ENCODE measurements at regions not wholly inside any gene's neighbourhood (a gene's known extent, or its start where the extent isn't known, plus 50 kb on each side); places are given as distances from the start of the nearest gene placed in this dataset.

- in situ Hi-C loops (cut with HindIII; ENCODE audit: low sequenced_read_pairs) = no loop called here
Measured at GRCh38 chr19:5218963-5219530, 121.6 kb downstream of the PTPRS start.

GRCh38 chr19:5218255-5218855 lies 122.3 kb downstream of the PTPRS start:
- in situ Hi-C loops (cut with HindIII; ENCODE audit: low sequenced_read_pairs) = no loop called here

GRCh38 chr19:5217171-5217570 lies 123.4 kb downstream of the PTPRS start:
- in situ Hi-C loops (cut with HindIII; ENCODE audit: low sequenced_read_pairs) = no loop called here

GRCh38 chr19:5216141-5216847 lies 124.3 kb downstream of the PTPRS start:
- in situ Hi-C loops (cut with HindIII; ENCODE audit: low sequenced_read_pairs) = no loop called here

GRCh38 chr19:5215431-5215830 lies 125.2 kb downstream of the PTPRS start:
- in situ Hi-C loops (cut with HindIII; ENCODE audit: low sequenced_read_pairs) = no loop called here

GRCh38 chr19:5214902-5215301 lies 125.7 kb downstream of the PTPRS start:
- in situ Hi-C loops (cut with HindIII; ENCODE audit: low sequenced_read_pairs) = no loop called here

- in situ Hi-C loops (cut with HindIII; ENCODE audit: low sequenced_read_pairs) = no loop called here
Measured at GRCh38 chr19:5214371-5214770, 126.2 kb downstream of the PTPRS start.

- in situ Hi-C loops (cut with HindIII; ENCODE audit: low sequenced_read_pairs) = no loop called here
Measured at GRCh38 chr19:5213667-5214066, 126.9 kb downstream of the PTPRS start.

- in situ Hi-C loops (cut with HindIII; ENCODE audit: low sequenced_read_pairs) = no loop called here
Measured at GRCh38 chr19:5212101-5212500, 128.5 kb downstream of the PTPRS start.

- in situ Hi-C loops (cut with HindIII; ENCODE audit: low sequenced_read_pairs) = no loop called here
Measured at GRCh38 chr19:5211217-5211822, 129.3 kb downstream of the PTPRS start.

GRCh38 chr19:5210556-5210955 lies 130.1 kb downstream of the PTPRS start:
- in situ Hi-C loops (cut with HindIII; ENCODE audit: low sequenced_read_pairs) = no loop called here

- in situ Hi-C loops (cut with HindIII; ENCODE audit: low sequenced_read_pairs) = no loop called here
Measured at GRCh38 chr19:5207806-5208205, 132.8 kb downstream of the PTPRS start.

GRCh38 chr19:5206751-5207075 lies 133.9 kb downstream of the PTPRS start:
- in situ Hi-C loops (cut with HindIII; ENCODE audit: low sequenced_read_pairs) = no loop called here

- in situ Hi-C loops (cut with HindIII; ENCODE audit: low sequenced_read_pairs) = no loop called here
Measured at GRCh38 chr19:5205937-5206750, 134.5 kb downstream of the PTPRS start.

- in situ Hi-C loops (cut with HindIII; ENCODE audit: low sequenced_read_pairs) = no loop called here
Measured at GRCh38 chr19:5205381-5205780, 135.2 kb downstream of the PTPRS start.

GRCh38 chr19:5204212-5204611 lies 136.4 kb downstream of the PTPRS start:
- in situ Hi-C loops (cut with HindIII; ENCODE audit: low sequenced_read_pairs) = no loop called here
